ENCODE measurements at regions not wholly inside any gene's neighbourhood (a gene's known extent, or its start where the extent isn't known, plus 50 kb on each side); places are given as distances from the start of the nearest gene placed in this dataset.

GRCh38 chr12:124149287-124149686 is 145.6 kb upstream of the RFLNA start:
- Mint-ChIP-seq H3K4me1 (peaks cover 50 to 57% of the 10 kb centered on the region in 2 experiments), H3K4me3 (no peak overlapping the region), H3K36me3 (ENCODE audit: insufficient read depth in 1 of 3, low read depth in 3 of 3) (peaks cover 26 to 42% (median 33%) of the 10 kb centered on the region in 3 experiments), H3K27ac (peak overlapping the region in 1 of 3 experiments; percentile 95; a peak in 1 of 7 replicates), H3K27me3 (ENCODE audit: low read depth) (peaks cover 3% of the 10 kb centered on the region), H3K9me3 (peaks cover 35 to 43% of the 10 kb centered on the region in 2 experiments)
- no peak overlapping the region for H3K4me2 ChIP-seq (ENCODE audit: insufficient read depth, insufficient read length, low read length)
- H2AK5ac ChIP-seq (ENCODE audit: insufficient read length, low read length): no peak overlapping the region
- H2BK5ac ChIP-seq (ENCODE audit: insufficient read length, low read length): no peak overlapping the region
- H3K27me3 ChIP-seq (ENCODE audit: insufficient read depth, low read length): no peaks in the 10 kb centered on the region
- no peaks in the 10 kb centered on the region for H3K79me1 ChIP-seq (ENCODE audit: insufficient read depth, low read depth, low read length, poor library complexity, severe bottlenecking)
- H3K56ac ChIP-seq (ENCODE audit: insufficient read length, low read depth, low read length): no peak overlapping the region
- H4K91ac ChIP-seq (ENCODE audit: insufficient read length, low read depth, low read length): no peak overlapping the region
- no peaks in the 10 kb centered on the region for H3K23me2 ChIP-seq (ENCODE audit: insufficient read length, low read depth, low read length, poor library complexity, severe bottlenecking)
- H3K4me1 ChIP-seq (ENCODE audit: insufficient read depth, low read length): peaks cover 6% of the 10 kb centered on the region; the same call in 1 of the 2 replicates
- H3K18ac ChIP-seq (ENCODE audit: insufficient read length, low read depth, low read length): no peak overlapping the region
- no peak overlapping the region for H4K5ac ChIP-seq (ENCODE audit: insufficient read length, low read depth, low read length)
- no peak overlapping the region for H2AFZ ChIP-seq (ENCODE audit: low read length)
- no peak overlapping the region for H2BK120ac ChIP-seq (ENCODE audit: low read depth, low read length, poor library complexity, severe bottlenecking)
- no peak overlapping the region for H2BK12ac ChIP-seq (ENCODE audit: insufficient read length, low read depth, low read length)
- H3K23ac ChIP-seq (ENCODE audit: insufficient read length, low read depth, low read length): no peak overlapping the region
- H2BK15ac ChIP-seq (ENCODE audit: low read depth, low read length): no peak overlapping the region
- no peaks in the 10 kb centered on the region for H3K9me3 ChIP-seq (ENCODE audit: control insufficient read depth, low read depth, low read length)
- H3K9ac ChIP-seq (ENCODE audit: extremely low read depth, insufficient read length, low read length): no peak overlapping the region
- H4K20me1 ChIP-seq (ENCODE audit: control insufficient read depth, insufficient read depth, insufficient read length): no peaks in the 10 kb centered on the region
- no peak overlapping the region for H3K27ac ChIP-seq (ENCODE audit: insufficient read length, low read depth, low read length)
- H4K8ac ChIP-seq (replicated peaks; ENCODE audit: insufficient read length, low read depth, low read length): no peak overlapping the region
- no peak overlapping the region for H2BK20ac ChIP-seq (ENCODE audit: low read depth, low read length, poor library complexity, severe bottlenecking)
- no peak overlapping the region for H3K4ac ChIP-seq (ENCODE audit: low read depth, low read length)
- no peaks in the 10 kb centered on the region for H3K79me2 ChIP-seq (ENCODE audit: insufficient read depth, low read length)
- no peak for TF ChIP-seq CTCF (conservative IDR thresholded peaks at IDR 0.05)
- DNase-seq: no peak
- WGBS (ENCODE audit: extremely low coverage, insufficient read length, low lambda C conversion rate): no CpG with 5 or more reads among the region's 7 CpGs
- no peak overlapping the region for H3K14ac ChIP-seq (ENCODE audit: insufficient read depth, low read length)
- no peak overlapping the region for H3T11ph ChIP-seq (ENCODE audit: low read length)

Data from H9 (cell line).